Endothelial cell of umbilical vein (primary cell): ENCODE measurements at regions not wholly inside any gene's neighbourhood (a gene's known extent, or its start where the extent isn't known, plus 50 kb on each side); places are given as distances from the start of the nearest gene placed in this dataset.

Experiments
- BruUV-seq: library from RNA; stranded (reverse); fragments of 400-500 nt; replicated peaks from 2 replicates; lab custom pipeline; 2021; lab: Mats Ljungman, UMichigan
- CTCF ChIA-PET: fragments of 300-600, 350-600 bp; sonication (Branson Sonifier 250); formaldehyde crosslinking; loops from one replicate; lab custom pipeline; 2021; ENCODE audit warnings: antibody characterized with exemption, inconsistent platforms; lab: Charles Lee
- POLR2A ChIA-PET: fragments of 300-600, 350-600 bp; sonication (Branson Sonifier 250); formaldehyde crosslinking; loops from one replicate; lab custom pipeline; 2021; ENCODE audit warnings: antibody characterized with exemption, inconsistent platforms; lab: Charles Lee
- DNase-seq: peaks from one replicate; pipeline ENCODE4 v3.0.0-alpha.2; 2011; ENCODE audit warnings: low read depth, low spot score
- FAIRE-seq: peaks from 2 replicates; lab custom pipeline; 2011; peaks lifted over from hg19 to GRCh38; lab: Jason Lieb, UNC
- H2AFZ ChIP-seq: 2 replicates; pipeline ENCODE4 v1.6.0; 2012; ENCODE audit warnings: low read depth, low read length, control low read depth, inconsistent platforms
- H3K27ac ChIP-seq: 2 replicates; pipeline ENCODE4 v1.5.1; 2011; ENCODE audit warnings: low read depth, mild to moderate bottlenecking, control low read depth, low read length, moderate library complexity; ENCODE audit not compliant: insufficient read depth
- H3K27me3 ChIP-seq, 2 experiments: 2 replicates each; pipeline versions ENCODE4 v1.6.0 to v1.6.1; 2011; ENCODE audit warnings: low read length in 2 of 2, mixed read lengths in 1 of 2; ENCODE audit not compliant: control insufficient read depth in 2 of 2, insufficient read depth in 2 of 2
- H3K36me3 ChIP-seq, 2 experiments: 2 replicates in 1 of 2; 3 replicates in 1 of 2; pipeline ENCODE4 v1.5.1; 2011; ENCODE audit warnings: low read length in 2 of 2, mild to moderate bottlenecking in 1 of 2, moderate library complexity in 1 of 2; ENCODE audit not compliant: control insufficient read depth in 2 of 2, insufficient read depth in 2 of 2; ENCODE audit errors: extremely low read depth in 1 of 2
- H3K4me1 ChIP-seq: 3 replicates; pipeline ENCODE4 v1.5.1; 2011; ENCODE audit warnings: mild to moderate bottlenecking, low read length; ENCODE audit not compliant: control insufficient read depth, insufficient read depth; ENCODE audit errors: extremely low read depth
- H3K4me2 ChIP-seq: 2 replicates; pipeline ENCODE4 v1.6.1; 2011; ENCODE audit warnings: low read length, control low read depth, mixed read lengths; ENCODE audit not compliant: insufficient read depth
- H3K4me3 ChIP-seq, 3 experiments: fragments of 200-600 bp in 1 of 3; sonication (generic), shearing (Covaris generic) in 1 of 3; replicated peaks in 1 of 3; 2 replicates each; pipeline ENCODE4 v1.5.1; 2011 to 2016; ENCODE audit warnings: control low read depth in 3 of 3, low read length in 3 of 3, mild to moderate bottlenecking in 2 of 3, inconsistent platforms in 1 of 3, low read depth in 1 of 3, moderate library complexity in 1 of 3; ENCODE audit not compliant: insufficient read depth in 1 of 3
- H3K79me2 ChIP-seq: 2 replicates; pipeline ENCODE4 v1.6.0; 2012; ENCODE audit warnings: low read length, inconsistent platforms; ENCODE audit not compliant: control insufficient read depth, insufficient read depth
- H3K9ac ChIP-seq: replicated peaks from 2 replicates; pipeline ENCODE3; 2011; ENCODE audit warnings: low read length, control low read depth; ENCODE audit not compliant: insufficient read depth; ENCODE audit errors: extremely low read depth
- H3K9me1 ChIP-seq: replicated peaks from 3 replicates; pipeline ENCODE4 v1.6.0; 2011; ENCODE audit warnings: mild to moderate bottlenecking, low read length; ENCODE audit not compliant: control insufficient read depth, insufficient read depth; ENCODE audit errors: extremely low read depth
- H3K9me3 ChIP-seq: replicated peaks from 2 replicates; pipeline ENCODE4 v1.5.1; 2012; ENCODE audit warnings: low read length, inconsistent platforms; ENCODE audit not compliant: control insufficient read depth, insufficient read depth
- H4K20me1 ChIP-seq: replicated peaks from 2 replicates; pipeline ENCODE3; 2011; ENCODE audit warnings: mild to moderate bottlenecking, low read length; ENCODE audit not compliant: control insufficient read depth, insufficient read depth; ENCODE audit errors: extremely low read depth
- CTCF ChIP-seq, 2 donors: IDR thresholded peaks; 1 replicate in 1 of 2; 2 replicates in 1 of 2; pipeline ENCODE4 v1.5.1; 2011; ENCODE audit warnings: low read length in 2 of 2, mild to moderate bottlenecking in 2 of 2, moderate library complexity in 2 of 2, control low read depth in 1 of 2, inconsistent platforms in 1 of 2, low read depth in 1 of 2; ENCODE audit not compliant: insufficient read depth in 1 of 2; ENCODE audit errors: extremely low read depth in 1 of 2
- EZH2 ChIP-seq: IDR thresholded peaks from 2 replicates; pipeline ENCODE4 v1.6.1; 2012; ENCODE audit warnings: borderline replicate concordance, low read depth, mild to moderate bottlenecking, moderate library complexity, low read length, inconsistent platforms; ENCODE audit not compliant: severe bottlenecking
- FOS ChIP-seq: IDR thresholded peaks from 2 replicates; pipeline ENCODE4 v1.6.1; 2011; ENCODE audit warnings: mild to moderate bottlenecking, low read length, moderate library complexity, borderline replicate concordance; ENCODE audit not compliant: insufficient read depth
- GATA2 ChIP-seq: IDR thresholded peaks from 2 replicates; pipeline ENCODE4 v1.7.0; 2011; ENCODE audit warnings: low read depth, mild to moderate bottlenecking, moderate library complexity, mixed read lengths, low read length; ENCODE audit not compliant: insufficient read length, insufficient read depth
- JUN ChIP-seq: IDR thresholded peaks from 2 replicates; pipeline ENCODE4 v1.6.1; 2011; ENCODE audit warnings: borderline replicate concordance, low read depth; ENCODE audit not compliant: insufficient read length, insufficient read depth
- MAX ChIP-seq: IDR thresholded peaks from 2 replicates; pipeline ENCODE4 v1.6.1; 2011; ENCODE audit not compliant: insufficient read depth, insufficient read length
- MYC ChIP-seq: IDR thresholded peaks from one replicate; pipeline ENCODE4 v1.6.1; 2011; ENCODE audit warnings: mild to moderate bottlenecking, low read depth, low read length
- POLR2A ChIP-seq: IDR thresholded peaks from 2 replicates; pipeline ENCODE4 v1.6.1; 2012; ENCODE audit warnings: low read depth, mild to moderate bottlenecking, control low read depth, low read length
- POLR2AphosphoS5 ChIP-seq: IDR thresholded peaks from 2 replicates; pipeline ENCODE4 v1.6.1; 2012; ENCODE audit warnings: low read depth, mild to moderate bottlenecking, control low read depth, low read length, moderate library complexity; ENCODE audit not compliant: insufficient read depth
- dilution Hi-C: fragments of 300-500 bp; cut with MboI; formaldehyde crosslinking; loops from one replicate; pipeline ENCODE4 v1.15.0; 2019; ENCODE audit warnings: low sequenced_read_pairs; ENCODE audit not compliant: extremely low pct_ligation_motif_present
- intact Hi-C: fragments of 100-400 bp; cut with micrococcal nuclease; formaldehyde crosslinking; loops from one replicate; pipeline ENCODE4 v1.10.0; 2022

GRCh38 chr11:104738918-104739317 is 159.3 kb downstream of the CASP12 start:
- H3K27ac ChIP-seq = no peak overlapping the region
- intact Hi-C loops = no loop called here

More at GRCh38 chr11:104738918-104739317, 159.3 kb downstream of the CASP12 start:
- Histone ChIP-seq H3K4me1 (peaks cover 16% of the 10 kb centered on the region), H3K4me2 (no peak overlapping the region), H3K27me3 (no peaks in the 10 kb centered on the region), H2AFZ (no peak overlapping the region), H3K79me2 (no peaks in the 10 kb centered on the region), H3K4me3 (no peak overlapping the region), H3K36me3 (no peaks in the 10 kb centered on the region), H3K9ac (no peak overlapping the region), H3K9me3 (no peaks in the 10 kb centered on the region), H4K20me1 (no peaks in the 10 kb centered on the region), H3K9me1 (no peaks in the 10 kb centered on the region)
- BruUV-seq = no TSS peak
- CTCF ChIA-PET = no interaction called here
- FAIRE-seq (no peak), DNase-seq (no peak)
- POLR2A ChIA-PET = no interaction called here
- dilution Hi-C loops = no loop called here
- TF ChIP-seq MYC (no peak), JUN (no peak), POLR2A (no peak), GATA2 (no peak), POLR2AphosphoS5 (no peak), MAX (no peak), EZH2 (no peak), FOS (no peak), CTCF (IDR thresholded peaks at IDR 0.05; ENCODE audit: extremely low read depth in 1 of 2, insufficient read depth in 1 of 2, low read depth in 1 of 2, low read length in 2 of 2) (no peak)
